ENCODE measurements at regions not wholly inside any gene's neighbourhood (a gene's known extent, or its start where the extent isn't known, plus 50 kb on each side); places are given as distances from the start of the nearest gene placed in this dataset.
"Not testable (repeated sequence)": the region's sequence is repeated elsewhere in the genome, so short reads cannot be mapped to it uniquely, and the experiment has no call there.

DNA sequence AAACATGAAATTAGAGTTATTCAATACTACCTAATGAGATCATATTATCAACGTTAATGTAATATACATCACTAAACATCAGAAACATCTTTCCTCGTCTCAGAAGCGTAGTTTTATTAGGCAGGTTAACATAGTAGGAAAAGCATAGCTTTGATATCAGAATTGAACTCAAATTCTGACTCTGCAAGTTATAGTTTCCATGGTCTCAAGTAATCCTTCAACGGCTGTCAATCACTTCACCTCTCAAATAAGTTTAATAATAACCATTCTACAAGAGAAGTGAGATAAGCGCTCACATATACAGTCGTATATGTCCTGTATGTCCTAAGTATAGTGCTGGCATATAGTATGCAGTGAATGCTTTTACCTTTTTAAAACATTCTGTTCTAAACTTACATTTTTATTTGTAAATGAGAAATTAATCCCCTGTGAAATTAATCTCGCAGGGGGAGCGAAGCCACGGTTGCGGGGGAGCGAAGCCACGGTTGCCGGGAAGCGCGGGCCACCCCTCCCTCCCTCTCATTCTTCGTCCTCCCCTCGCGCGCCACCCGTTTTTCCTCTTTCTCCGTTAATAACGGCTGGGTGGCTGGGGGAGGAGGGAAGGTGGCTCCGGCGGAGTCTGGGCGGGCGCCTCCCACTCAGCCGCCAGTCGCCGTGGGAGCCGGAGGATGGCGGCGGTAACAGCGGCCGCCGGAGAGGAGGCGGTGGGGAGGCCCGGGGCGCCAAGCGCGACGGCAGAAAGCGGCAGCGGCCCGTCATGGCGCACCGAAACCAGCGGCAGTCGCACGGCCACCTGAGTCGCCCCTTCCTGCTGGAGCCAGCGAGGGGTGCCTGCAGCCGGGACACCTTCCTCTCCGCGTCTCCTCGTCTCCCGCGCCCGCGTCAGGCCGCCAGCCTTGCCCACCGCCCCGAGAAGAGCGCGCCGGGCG lies 163.8 kb downstream of the KBTBD2 start:
- TF ChIP-seq, protein P1, sequence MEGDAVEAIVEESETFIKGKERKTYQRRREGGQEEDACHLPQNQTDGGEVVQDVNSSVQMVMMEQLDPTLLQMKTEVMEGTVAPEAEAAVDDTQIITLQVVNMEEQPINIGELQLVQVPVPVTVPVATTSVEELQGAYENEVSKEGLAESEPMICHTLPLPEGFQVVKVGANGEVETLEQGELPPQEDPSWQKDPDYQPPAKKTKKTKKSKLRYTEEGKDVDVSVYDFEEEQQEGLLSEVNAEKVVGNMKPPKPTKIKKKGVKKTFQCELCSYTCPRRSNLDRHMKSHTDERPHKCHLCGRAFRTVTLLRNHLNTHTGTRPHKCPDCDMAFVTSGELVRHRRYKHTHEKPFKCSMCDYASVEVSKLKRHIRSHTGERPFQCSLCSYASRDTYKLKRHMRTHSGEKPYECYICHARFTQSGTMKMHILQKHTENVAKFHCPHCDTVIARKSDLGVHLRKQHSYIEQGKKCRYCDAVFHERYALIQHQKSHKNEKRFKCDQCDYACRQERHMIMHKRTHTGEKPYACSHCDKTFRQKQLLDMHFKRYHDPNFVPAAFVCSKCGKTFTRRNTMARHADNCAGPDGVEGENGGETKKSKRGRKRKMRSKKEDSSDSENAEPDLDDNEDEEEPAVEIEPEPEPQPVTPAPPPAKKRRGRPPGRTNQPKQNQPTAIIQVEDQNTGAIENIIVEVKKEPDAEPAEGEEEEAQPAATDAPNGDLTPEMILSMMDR (IDR thresholded peaks at IDR 0.05), result not testable (repeated sequence)
- TF ChIP-seq ZFX (IDR thresholded peaks at IDR 0.05; ENCODE audit: borderline replicate concordance), result not testable (repeated sequence)

All from 22Rv1 (cell line).